ENCODE measurements at regions not wholly inside any gene's neighbourhood (a gene's known extent, or its start where the extent isn't known, plus 50 kb on each side); places are given as distances from the start of the nearest gene placed in this dataset.

DNA sequence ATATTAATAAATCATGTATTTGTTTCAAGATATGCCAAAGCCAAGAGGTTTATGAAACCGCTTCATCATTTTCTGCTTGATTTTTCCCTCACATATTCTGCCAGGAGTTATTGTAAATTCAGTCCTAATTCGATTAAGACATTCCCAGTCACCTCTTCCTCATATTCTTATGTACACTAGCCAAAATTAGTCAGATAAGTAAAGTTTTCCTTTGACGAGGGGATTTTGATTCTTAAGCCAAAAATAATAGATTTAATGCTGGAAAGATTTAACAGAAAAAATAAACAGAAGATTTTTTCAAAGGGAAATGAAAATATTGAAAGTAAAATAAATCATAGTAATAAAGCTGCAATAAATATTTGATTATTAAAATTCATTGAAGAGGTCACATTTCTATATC, 51.0 kb upstream of the VEGFC start:
- TF ChIP-seq, protein P1, sequence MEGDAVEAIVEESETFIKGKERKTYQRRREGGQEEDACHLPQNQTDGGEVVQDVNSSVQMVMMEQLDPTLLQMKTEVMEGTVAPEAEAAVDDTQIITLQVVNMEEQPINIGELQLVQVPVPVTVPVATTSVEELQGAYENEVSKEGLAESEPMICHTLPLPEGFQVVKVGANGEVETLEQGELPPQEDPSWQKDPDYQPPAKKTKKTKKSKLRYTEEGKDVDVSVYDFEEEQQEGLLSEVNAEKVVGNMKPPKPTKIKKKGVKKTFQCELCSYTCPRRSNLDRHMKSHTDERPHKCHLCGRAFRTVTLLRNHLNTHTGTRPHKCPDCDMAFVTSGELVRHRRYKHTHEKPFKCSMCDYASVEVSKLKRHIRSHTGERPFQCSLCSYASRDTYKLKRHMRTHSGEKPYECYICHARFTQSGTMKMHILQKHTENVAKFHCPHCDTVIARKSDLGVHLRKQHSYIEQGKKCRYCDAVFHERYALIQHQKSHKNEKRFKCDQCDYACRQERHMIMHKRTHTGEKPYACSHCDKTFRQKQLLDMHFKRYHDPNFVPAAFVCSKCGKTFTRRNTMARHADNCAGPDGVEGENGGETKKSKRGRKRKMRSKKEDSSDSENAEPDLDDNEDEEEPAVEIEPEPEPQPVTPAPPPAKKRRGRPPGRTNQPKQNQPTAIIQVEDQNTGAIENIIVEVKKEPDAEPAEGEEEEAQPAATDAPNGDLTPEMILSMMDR (IDR thresholded peaks at IDR 0.05) = no peak
- TF ChIP-seq POLR2A (IDR thresholded peaks at IDR 0.05) = no peak
